SHP77 treated with DMSO at 0.1 percent for 48 hours (cell line): ENCODE measurements at regions not wholly inside any gene's neighbourhood (a gene's known extent, or its start where the extent isn't known, plus 50 kb on each side); places are given as distances from the start of the nearest gene placed in this dataset.

Source experiments
- DNase-seq: peaks from one replicate; lab custom pipeline; 2025; lab: John Stamatoyannopoulos, UW

DNA sequence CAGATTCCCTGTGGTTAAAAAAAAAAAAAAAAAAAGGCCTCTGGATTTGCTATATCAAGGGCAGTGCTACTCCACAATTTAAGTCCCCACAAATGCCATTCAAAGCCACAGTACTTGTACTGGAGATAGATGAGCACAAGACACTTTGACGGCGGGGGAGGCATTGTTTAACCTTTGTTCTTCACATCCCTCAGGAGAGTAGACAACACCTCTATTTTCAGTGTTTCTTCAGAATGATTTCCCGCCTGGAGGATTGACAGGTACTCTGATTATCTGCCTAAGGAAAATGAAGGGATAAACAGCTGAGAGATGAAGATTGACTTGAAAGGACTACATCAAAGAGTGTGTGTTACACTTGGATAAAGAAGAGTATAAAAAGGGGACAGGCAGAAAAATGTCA is 58.7 kb downstream of the OTOL1 start:
- DNase-seq = no peak

DNA sequence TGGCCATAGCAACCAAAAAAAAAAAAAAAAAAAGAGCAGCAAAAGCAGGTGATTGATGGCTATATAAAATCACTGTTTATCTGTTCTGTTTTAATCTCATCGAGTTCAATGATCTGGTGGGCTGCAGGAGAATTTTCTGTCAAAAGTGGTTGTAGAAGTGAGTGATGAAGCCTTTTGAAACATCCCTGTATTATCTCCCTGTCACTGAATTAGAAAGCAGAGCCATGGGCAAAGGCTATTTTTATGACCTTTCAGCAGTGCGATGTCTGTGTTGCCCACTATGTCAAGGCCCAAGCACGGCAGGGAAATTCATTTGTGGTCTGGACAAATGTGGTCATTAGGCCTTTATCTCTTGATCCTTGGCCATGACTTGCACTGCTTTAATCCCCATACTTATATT is 59.9 kb downstream of the OTOL1 start:
- no peak for DNase-seq

DNA sequence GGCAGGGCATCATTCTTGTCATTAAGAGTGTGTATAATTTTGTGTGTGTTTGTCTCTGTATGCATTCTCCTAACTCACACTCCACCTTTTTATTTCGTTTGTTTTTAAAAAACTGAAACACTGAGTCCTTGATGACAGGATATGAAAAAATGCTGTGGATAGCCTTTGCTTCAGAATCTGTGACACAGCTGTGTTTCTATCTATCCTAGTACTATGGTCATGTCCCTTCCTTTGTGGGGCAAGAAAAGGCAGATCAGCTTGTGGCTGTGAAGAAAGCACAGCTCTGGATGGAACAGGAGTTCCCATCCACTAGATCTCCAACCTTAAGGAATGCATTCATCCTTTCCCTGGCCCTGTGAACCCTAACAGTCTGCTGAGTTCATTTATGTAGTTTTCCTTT is 60.3 kb downstream of the OTOL1 start:
- DNase-seq = no peak

DNA sequence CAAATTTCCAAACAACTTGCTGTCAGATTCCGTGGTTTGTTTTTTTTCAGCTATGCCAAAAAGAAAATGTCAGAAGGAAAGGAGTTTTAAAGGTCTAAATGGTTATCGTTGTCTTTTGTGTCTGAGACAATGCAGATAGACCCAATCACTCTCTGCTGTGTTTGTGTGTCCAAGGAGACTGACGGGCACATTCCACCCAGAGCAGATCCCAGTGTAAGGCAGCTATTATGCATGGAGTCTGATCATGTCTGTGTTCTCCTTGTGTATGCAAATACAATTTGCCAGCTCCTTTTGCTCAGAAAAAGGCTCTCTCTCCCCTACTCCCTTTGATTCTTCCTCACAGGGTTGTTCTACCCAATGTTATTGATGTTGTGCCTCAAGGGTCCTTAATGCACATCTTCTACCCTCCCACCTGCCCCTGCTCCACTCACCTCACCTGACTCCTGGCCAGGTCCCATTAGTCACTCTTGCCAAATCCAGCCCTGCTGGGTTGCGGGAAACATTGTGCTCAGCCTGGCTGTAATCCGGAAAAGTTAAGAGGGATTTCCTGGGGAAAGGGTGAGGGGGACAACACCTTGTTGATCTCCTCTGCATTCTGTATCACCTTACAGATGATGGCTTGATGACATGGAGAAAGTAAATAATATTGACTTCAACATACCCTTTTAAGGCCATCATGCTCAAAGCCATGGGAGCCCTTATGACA is 61.0 kb downstream of the OTOL1 start:
- no peak for DNase-seq

DNA sequence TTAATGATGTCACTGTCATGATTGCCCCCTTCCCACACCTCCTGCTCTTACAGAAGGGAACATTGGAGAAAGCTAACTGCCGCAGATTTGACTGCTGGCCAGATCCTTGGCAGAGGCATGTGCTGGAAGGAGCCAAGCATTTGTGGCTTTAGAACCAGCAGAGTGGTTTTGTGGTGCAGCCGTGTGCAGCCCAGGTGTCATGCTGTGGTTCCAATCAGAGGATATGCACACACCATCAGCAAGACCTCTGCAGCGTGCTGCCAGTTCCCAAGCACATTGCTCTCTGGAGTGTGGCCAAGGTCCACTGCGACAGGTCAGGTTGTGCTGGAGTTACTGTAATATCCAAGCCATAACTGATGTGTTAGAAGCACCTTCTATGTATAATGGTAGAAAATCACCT is 61.6 kb downstream of the OTOL1 start:
- no peak for DNase-seq

DNA sequence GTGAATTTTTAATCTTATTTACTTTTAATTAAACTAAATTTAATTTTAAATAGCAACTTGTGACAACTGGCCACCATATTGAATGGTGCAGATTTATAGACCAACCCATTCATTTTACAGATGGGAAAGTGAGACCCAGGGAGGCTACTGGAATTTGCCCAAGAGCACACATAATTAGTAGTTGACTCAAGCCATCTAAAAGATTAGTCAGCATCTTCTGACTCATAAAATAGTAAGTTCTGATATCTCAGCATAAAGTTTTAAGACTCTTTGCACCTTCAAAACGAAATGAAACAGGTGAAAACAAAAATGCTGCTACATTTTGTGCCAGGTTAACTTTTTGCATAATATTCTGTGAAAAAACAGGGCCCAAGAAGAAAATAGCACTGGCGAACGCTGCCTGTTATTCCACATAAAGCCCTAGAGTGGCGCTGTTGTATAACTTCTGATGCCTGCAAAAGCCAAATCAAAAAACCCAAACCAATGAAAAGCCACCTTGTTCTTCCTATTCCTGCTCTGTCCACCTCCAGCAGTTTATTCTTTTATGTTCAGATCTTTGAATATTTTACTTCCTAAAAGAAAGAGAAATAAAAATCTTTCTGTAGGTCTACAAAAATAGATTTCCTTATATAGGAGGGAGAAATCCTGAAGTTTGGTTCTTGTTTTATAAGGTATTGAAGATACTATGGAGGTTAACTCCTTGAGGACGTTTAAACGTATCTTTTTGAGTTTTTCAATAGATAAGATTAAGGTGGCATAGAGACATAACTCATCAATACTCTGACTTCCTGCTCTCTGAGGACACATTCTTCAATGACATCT is 62.8 kb downstream of the OTOL1 start:
- DNase-seq = peak; percentile 20

DNA sequence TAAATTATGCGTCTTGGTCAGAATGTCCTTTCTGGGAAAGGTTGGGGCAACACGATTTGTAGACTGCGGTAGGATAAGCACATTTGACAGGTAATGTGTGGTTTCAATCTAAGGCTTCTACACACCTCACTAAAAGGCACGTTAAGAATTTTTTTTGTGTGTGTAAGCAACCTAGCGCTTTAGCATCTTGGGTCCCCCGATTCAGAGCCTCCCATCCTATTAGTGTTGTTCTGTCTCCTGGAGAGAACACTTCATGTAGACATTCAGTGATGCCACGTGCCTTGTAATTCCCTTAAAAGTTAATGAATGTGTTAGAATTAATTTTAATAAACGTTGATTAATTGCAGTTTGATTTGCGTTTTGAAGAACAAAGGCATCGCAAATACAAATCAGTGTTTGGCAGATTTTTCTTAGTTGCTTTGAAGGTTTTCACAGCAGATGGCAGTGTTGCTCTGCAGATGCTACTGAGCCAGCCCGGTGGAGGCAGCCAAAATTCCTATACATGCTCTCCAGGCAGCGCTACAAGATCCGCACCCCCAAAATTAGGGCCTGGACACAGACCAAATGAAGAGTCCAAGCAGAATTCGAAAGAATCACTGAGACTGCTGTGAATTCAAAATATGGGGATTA is 63.5 kb downstream of the OTOL1 start:
- DNase-seq = peak; percentile 34

DNA sequence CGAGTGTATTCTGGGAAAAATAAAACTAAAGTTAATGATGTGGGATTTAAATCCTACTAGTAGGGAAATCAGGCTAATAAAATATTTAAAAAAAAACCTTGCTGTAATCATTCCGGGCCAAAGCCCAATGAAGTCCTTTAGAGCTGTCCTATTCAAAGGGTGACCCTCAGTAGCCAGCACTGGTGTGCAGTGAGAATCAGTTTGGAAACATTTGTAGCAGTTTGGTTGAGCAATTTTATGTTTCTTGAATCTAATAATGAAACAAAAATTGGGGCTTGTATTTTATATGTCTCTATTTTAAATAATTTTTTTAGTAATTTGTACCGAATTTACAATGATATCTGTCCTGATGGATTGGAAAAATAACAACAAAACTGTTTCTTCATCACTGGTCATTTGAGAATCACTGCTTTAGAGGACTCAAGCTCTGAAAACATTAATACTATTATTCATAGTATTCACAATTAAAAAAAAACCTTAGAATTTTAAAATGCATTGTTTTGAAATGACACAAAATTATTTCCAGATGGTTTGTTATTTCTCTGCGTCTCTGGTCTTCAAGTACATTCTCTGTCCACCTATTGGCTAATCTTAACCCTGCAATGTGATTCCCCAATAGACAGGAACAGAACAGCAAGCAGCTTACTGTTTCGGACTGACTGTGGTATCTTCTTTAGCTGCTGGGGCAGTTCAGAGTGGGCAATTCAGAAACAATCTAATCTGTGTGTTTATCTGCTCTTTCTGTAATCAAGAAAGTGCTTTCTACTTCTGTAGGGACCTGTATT is 71.2 kb downstream of the OTOL1 start:
- DNase-seq = no peak

DNA sequence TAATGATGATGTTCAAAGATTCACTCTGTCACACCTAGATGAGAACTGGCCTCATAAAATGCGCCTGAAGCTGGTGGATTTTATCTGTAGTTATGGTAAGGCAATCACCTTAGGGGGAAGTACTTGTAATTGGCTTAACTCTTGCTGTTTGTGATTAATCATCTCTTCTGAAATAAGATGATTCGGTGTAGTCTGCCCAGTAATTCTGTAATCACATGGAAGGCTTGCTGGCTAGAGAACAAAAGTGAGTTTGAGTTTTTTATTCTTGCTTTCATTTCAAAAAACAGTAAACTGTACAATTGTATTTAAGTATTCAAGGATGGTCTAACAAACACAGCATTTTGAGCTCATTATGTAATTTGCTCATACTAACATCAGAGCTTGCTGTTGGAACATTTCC is 72.1 kb downstream of the OTOL1 start:
- no peak for DNase-seq

DNA sequence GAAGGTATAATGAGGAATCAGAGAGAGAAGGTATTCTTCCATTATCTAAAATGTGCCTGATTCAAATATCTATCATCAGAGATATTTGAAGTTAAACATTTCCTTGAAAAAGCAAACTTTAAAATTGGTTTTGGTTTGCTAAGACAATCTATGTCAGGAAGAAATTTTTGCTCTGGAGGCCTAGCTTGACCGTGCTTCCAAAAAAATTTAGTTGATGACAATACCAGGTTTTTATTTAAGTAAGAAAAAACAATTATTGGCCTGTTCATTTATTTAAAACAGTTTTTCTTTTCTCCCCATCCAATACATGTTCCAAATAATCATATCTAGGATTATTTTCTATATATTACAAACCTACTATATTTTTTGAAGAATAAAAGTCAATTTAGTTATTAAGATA is 75.3 kb downstream of the OTOL1 start:
- DNase-seq = no peak

DNA sequence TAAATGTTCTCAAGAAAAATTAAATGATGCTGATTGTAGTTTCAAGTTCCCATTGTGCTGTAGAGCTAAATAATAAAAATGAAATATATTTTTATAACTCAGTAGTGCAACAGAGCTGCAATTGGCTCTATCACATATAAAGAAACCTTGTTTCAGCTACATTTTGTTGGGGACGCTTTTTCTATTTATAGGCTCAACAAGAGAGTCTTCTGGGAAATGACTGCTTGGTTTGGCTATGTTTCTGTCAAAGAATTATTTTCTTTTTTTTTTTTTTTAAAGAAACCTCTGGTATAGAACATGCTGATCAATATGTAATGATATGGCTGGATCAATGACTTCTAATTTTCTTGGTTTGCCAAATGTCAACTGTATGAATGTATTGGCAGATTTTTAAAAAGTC is 76.5 kb downstream of the OTOL1 start:
- DNase-seq = no peak

DNA sequence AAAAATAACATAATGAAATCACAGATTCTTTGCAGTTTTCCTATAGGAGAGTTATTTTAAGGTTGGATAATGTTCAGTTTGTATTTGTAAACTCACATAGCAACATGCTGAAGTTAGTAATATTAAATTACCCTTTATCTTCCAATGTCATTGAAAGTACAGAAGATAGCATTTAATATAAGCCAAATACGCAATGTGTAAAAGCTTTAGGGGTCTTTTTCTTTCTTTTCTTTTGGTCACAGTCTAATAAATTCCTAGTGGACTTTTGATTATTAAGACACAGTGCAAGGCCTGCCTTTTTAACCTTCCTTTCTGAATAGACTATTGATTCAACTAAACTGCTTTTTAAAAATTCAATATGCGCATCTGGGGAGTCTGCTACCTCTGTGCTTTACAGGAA is 79.3 kb downstream of the OTOL1 start:
- no peak for DNase-seq

DNA sequence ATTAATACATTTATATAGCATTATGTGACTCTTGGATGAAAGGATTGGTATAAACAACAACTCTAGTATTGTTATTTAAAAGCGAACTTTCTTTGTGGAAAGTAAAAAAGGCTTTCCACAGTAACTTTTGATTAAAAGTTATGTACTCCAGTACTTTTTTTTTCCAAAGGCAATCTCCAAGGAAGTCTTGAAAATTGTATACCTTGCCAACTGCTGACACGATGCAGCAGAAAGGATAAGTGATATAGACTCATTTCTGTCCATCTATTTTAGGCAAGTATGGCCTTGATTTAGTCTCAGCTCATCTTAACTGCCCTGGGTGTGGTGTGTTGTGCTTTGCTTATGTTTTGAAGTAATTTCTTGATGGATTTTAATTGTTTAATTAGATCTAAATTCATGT is 79.7 kb downstream of the OTOL1 start:
- DNase-seq = no peak

DNA sequence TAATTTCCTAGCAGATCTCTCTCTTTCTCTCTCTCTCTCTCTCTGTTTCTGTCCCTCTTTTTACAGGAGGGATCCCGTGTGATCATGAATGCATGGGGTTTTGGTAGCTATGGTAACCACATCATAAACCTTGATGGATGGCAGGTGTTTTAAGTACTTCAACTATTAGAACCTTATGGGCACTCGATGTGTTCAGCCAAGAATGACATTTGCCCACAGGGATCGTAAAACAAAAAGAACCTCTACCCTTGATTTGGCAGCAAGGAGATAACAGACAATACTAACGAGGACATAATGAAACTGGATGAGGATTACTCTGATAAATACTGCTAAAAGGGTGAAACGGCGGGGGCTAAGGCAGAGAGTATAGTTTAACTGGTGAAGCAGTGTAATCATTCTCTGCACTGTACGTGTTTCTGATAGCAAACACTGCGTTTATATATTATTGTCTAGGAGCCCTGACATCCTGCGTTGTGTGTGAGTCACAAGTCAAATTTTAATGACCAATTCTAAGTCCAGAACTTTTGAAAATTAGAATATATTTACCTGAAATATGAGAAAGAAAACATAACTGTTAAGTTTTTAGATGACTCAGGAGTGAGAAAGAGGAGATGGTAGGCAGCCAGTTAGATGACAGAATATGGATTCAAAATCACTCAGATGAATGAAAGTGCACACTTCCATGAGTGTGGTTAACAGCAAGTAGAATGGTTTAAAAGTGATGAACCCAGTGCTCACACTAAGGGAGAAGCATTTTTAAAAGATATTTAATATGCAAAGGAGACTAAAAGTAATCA is 80.3 kb downstream of the OTOL1 start:
- DNase-seq = peak; percentile 68

DNA sequence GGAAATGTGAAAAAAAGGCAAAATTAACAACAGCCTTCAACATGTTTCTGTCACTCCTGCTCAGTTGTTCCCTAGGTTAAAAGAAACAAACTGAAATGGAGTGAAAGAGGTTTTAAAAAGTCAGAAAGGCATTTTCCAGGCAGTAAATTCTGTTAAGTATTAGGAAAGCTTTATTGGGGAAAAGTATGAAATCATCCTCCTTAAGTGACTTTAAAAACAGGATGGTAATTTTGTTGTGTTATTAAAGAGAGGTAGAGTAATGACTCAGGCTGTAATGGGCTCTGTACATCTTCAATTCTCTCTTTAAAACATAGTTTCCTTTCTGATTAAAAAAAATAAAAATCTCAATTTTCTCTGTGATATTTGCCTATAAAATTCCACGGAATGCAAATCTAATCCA is 81.1 kb downstream of the OTOL1 start:
- no peak for DNase-seq

DNA sequence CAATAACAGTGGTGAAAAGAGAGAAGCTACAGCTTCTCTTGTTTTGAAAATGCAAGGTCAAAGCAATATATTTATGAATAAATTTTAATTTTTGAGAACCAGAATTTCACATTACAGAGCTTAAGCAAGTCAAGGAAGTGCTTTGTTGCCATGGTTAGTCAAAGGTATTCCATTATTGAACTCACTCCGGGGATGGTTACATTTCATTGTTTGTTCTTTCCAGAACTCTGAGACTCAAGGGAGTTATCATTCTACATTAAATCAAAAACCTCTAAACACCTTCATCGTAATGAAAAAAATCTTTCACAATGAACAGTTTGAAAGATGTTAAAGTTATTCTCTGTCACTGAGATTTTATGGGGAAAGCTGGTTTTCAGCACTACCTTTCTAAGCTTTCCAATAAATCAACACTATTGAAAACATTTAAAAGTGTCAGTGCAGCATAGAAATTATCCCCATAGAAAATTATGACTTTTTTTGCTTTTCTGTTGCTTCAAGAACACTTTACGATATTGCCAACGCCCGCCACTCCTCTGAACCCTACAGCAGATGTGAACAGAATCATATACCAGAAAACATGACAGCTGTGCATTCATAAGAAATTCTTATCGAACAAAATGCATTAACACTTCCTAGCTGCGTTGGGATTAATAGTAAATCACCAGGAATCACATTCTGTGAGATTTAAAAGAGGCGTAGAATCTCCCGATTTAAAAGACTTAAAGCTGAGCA is 83.0 kb downstream of the OTOL1 start:
- no peak for DNase-seq

DNA sequence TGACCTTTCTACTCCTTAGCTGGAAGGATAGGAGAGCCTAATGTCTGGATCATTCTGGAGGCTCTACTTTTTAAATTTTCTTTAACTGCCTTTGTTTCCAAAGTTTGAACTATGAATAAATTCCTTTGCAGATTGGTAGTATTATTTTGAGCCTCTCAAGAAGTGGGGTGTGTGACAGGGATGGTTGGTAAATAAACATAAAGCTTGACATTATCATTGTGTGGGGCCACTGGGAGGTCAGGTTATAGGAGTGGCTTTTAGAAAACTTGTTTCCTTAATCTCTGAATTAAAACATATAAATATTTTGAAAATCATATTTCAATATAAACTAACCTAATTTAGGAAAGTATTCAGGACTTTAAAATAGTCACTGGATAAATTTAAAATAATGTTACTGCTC is 89.3 kb downstream of the OTOL1 start:
- DNase-seq = no peak

DNA sequence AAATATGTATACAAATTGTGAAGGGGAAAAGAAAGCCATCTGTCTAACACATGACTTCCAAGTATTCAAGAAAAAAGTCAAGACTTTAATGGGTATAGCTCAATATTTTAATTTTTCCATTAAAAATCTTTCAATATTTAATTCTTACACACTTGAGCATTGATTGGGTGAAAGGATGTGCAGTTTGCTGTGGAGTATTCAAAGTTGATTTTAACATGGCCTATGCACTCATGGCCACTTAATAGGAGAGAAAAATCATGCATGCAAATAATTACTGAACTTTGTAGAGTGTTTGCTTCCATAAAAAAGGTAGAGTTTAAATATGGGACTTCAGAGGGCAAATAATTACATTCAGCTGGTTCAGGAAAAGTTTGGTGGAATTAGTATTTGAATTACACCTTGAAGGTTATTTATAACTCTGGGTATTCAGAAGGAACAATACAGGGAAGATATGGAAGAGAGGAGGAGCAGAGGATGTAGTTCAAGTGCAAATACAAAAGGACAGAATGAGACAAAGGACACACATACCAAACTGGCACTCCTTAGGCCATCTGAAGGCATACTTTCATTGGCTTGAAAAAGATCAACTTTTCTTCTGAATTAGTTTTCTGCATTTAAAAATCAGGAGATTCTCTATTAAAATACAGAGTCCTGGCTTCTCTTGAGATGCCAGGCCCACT is 90.1 kb downstream of the OTOL1 start:
- DNase-seq = no peak

DNA sequence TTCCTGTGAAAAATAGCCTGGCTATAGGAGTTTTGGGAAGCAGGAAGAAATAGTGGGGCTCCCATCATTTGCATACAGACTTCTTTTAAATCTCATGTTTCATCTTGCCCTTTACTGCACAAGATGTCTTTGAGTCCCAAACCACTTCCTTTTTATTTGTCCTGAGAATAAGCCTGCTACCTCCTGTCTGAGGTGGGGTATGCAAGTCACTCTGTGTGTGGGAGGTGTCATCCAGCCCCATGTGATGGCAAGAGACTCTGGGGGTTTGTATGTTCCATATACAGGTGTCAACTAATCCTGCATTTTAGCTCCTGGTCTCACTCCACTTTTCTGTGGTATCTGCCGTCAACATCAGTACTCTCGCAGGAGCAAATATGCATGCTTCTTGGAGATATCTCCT is 102.0 kb downstream of the OTOL1 start:
- DNase-seq = no peak

DNA sequence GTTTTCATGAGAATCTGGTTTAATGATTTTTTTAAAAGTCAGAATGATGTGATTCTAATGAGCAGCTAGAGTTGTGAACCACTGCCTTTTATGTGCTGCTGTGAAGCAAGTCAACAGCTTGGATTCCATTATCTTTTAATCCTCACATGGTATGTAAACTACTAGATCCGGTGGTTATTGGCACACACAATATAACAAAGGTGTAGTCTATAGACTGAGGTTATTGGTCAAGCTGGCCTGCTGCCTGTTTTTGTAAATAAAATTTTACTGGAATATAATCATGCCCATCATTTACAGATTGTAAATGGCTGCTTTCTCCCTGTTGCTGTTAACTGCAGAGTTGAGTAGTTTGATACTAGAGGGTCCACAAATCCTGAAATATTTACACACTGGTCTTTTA is 103.1 kb downstream of the OTOL1 start:
- peak; percentile 32 for DNase-seq
